ENCODE measurements at regions not wholly inside any gene's neighbourhood (a gene's known extent, or its start where the extent isn't known, plus 50 kb on each side); places are given as distances from the start of the nearest gene placed in this dataset.

DNA sequence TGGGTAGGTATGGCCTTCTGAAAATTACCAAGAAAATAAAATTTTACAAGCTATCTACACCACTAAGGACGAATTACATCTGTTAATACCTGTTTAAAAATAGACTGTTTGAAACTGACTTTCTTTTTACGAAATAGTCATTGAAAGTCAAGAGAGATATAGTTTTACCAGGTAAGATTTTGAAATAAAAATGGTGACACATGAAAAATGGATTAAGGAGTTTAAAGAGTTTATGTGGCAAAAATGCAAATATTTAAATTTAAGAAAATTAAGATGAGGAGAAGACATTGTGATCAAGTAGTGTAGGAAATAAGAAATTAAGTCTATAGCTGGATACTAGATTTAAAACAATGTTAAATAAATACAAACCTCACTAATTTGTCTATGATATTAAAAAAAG is 271.5 kb downstream of the TRIB2 start:
- Histone ChIP-seq H3K4me3 (ENCODE audit: extremely low read depth in 1 of 4, insufficient read depth in 2 of 4, low read depth in 3 of 4, low read length in 4 of 4) (no peak overlapping the region), H2BK20ac (ENCODE audit: low read length) (no peak overlapping the region), H4K91ac (replicated peaks; ENCODE audit: insufficient read length, low read length) (no peak overlapping the region), H2AFZ (ENCODE audit: low read length) (no peak overlapping the region), H3K56ac (replicated peaks; ENCODE audit: insufficient read length, low read depth, low read length) (no peak overlapping the region), H2BK5ac (ENCODE audit: low read depth, low read length) (no peak overlapping the region), H3K79me2 (ENCODE audit: control insufficient read depth in 1 of 2, insufficient read depth in 2 of 2, low read length in 2 of 2) (no peaks in the 10 kb centered on the region), H4K20me1 (replicated peaks in 1 of 2; ENCODE audit: control insufficient read depth in 1 of 2, insufficient read depth in 2 of 2, low read length in 2 of 2) (no peaks in the 10 kb centered on the region), H4K8ac (ENCODE audit: extremely low read depth, insufficient read depth, low read length) (no peak overlapping the region), H3K23me2 (ENCODE audit: low read depth, low read length) (no peaks in the 10 kb centered on the region), H3K27ac (ENCODE audit: low read depth, low read length) (no peak overlapping the region), H3K79me1 (ENCODE audit: low read depth, low read length) (no peaks in the 10 kb centered on the region), H3K23ac (ENCODE audit: insufficient read length) (no peak overlapping the region), H2BK120ac (replicated peaks; ENCODE audit: low read depth, low read length) (no peak overlapping the region), H3K4me2 (ENCODE audit: insufficient read depth in 1 of 2, low read depth in 2 of 2, low read length in 2 of 2) (no peak overlapping the region), H3K27me3 (replicated peaks in 1 of 4; ENCODE audit: control insufficient read depth in 3 of 4, extremely low read depth in 1 of 4, insufficient read depth in 3 of 4, low read length in 3 of 4) (no peaks in the 10 kb centered on the region), H3K14ac (ENCODE audit: insufficient read length) (no peak overlapping the region), H3K4me1 (replicated peaks in 1 of 4; ENCODE audit: control insufficient read depth in 3 of 4, insufficient read depth in 4 of 4, low read length in 3 of 4) (no peaks in the 10 kb centered on the region; a peak in 1 of 7 replicates), H3K4ac (replicated peaks; ENCODE audit: insufficient read length, low read depth, low read length) (no peak overlapping the region), H3K18ac (ENCODE audit: extremely low read depth, low read length) (no peak overlapping the region), H4K5ac (ENCODE audit: insufficient read length, low read depth, low read length) (no peak overlapping the region), H3K36me3 (ENCODE audit: control insufficient read depth in 2 of 4, insufficient read depth in 4 of 4, low read length in 3 of 4) (no peaks in the 10 kb centered on the region), H2BK15ac (ENCODE audit: low read length) (no peak overlapping the region), H3K9me3 (ENCODE audit: insufficient read depth in 2 of 2, low read depth in 1 of 2, low read length in 1 of 2) (no peaks in the 10 kb centered on the region), H3K9ac (replicated peaks in 1 of 4; ENCODE audit: extremely low read depth in 1 of 4, low read depth in 3 of 4, low read length in 3 of 4) (no peak overlapping the region), H2BK12ac (ENCODE audit: low read depth, low read length) (no peak overlapping the region), H2AK5ac (ENCODE audit: low read depth, low read length) (no peak overlapping the region)
- WGBS, 2 experiments (ENCODE audit: extremely low coverage in 1 of 2, insufficient coverage in 1 of 2, insufficient read length in 1 of 2, insufficient replicate concordance in 2 of 2, low coverage in 1 of 2, low lambda C conversion rate in 2 of 2, missing lambda C conversion rate in 1 of 2): 83% methylated on average over 2 of the region's 2 CpGs; no CpG with 5 or more reads in 1 of the 2 experiments
- ChIA-PET CTCF (ENCODE audit: partially characterized antibody) (interaction anchor here (3.7 kb wide), 1 partner anchor 19 kb away, joined by 14 read pairs; no protein-coding TSS in a partner anchor), POLR2A (ENCODE audit: partially characterized antibody) (no interaction called here)
- FAIRE-seq (no peak), DNase-seq (ENCODE audit: low read depth in 1 of 2, low spot score in 2 of 2) (no peak)
- TF ChIP-seq KDM4A (IDR thresholded peaks at IDR 0.05; ENCODE audit: low read depth, low read length, severe bottlenecking): no peak
- TF ChIP-seq, protein P1, sequence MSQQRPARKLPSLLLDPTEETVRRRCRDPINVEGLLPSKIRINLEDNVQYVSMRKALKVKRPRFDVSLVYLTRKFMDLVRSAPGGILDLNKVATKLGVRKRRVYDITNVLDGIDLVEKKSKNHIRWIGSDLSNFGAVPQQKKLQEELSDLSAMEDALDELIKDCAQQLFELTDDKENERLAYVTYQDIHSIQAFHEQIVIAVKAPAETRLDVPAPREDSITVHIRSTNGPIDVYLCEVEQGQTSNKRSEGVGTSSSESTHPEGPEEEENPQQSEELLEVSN (IDR thresholded peaks at IDR 0.05): no peak

Measured in H1 (cell line).